WTC11 (cell line): ENCODE measurements at regions not wholly inside any gene's neighbourhood (a gene's known extent, or its start where the extent isn't known, plus 50 kb on each side); places are given as distances from the start of the nearest gene placed in this dataset.

Experiments used
- ATAC-seq: fragments of 200-7000 bp; cut with Tn5 transposase; 2 replicates; pipeline ENCODE4 v1.10.0; 2021; ENCODE audit warnings: mild to moderate bottlenecking, moderate library complexity
- CTCF ChIA-PET: fragments of 300-600 bp; sonication (Branson Sonifier 250); formaldehyde crosslinking; loops from one replicate; lab custom pipeline; 2021; ENCODE audit warnings: antibody characterized with exemption; lab: Charles Lee
- POLR2A ChIA-PET: fragments of 350-600 bp; sonication (Branson Sonifier 250); formaldehyde crosslinking; loops from one replicate; lab custom pipeline; 2021; ENCODE audit warnings: antibody characterized with exemption; lab: Charles Lee
- DNase-seq: peaks from one replicate; pipeline ENCODE4 v3.0.0; 2021; ENCODE audit warnings: low spot score
- H3K27ac Mint-ChIP-seq: 2 replicates; pipeline ENCODE4 v1.8.0; 2021; ENCODE audit warnings: mixed read lengths
- H3K27me3 Mint-ChIP-seq: 2 replicates; pipeline ENCODE4 v1.8.0; 2021; ENCODE audit warnings: low read depth, mild to moderate bottlenecking, moderate library complexity, mixed read lengths
- H3K36me3 Mint-ChIP-seq: 2 replicates; pipeline ENCODE4 v1.8.0; 2021; ENCODE audit warnings: mixed read lengths
- H3K4me1 Mint-ChIP-seq: 2 replicates; pipeline ENCODE4 v1.8.0; 2022; ENCODE audit warnings: mixed read lengths
- H3K4me3 Mint-ChIP-seq: 2 replicates; pipeline ENCODE4 v1.8.0; 2021; ENCODE audit warnings: mild to moderate bottlenecking, moderate library complexity, mixed read lengths
- H3K9me3 Mint-ChIP-seq: 2 replicates; pipeline ENCODE4 v1.8.0; 2021; ENCODE audit warnings: mixed read lengths
- ARID4B ChIP-seq: sonication (generic); formaldehyde crosslinking; IDR thresholded peaks from 2 replicates; pipeline ENCODE4 v1.8.0; 2023; ENCODE audit warnings: missing genetic modification reagents, mild to moderate bottlenecking, borderline replicate concordance
- ATF2 ChIP-seq: sonication (generic); formaldehyde crosslinking; IDR thresholded peaks from 2 replicates; pipeline ENCODE4 v1.8.1; 2022; ENCODE audit warnings: low read depth, missing genetic modification reagents, borderline replicate concordance
- CBFB ChIP-seq: sonication (generic); formaldehyde crosslinking; IDR thresholded peaks from 2 replicates; pipeline ENCODE4 v1.8.1; 2022; ENCODE audit warnings: mild to moderate bottlenecking, low read depth, missing genetic modification reagents
- ELF4 ChIP-seq: sonication (generic); formaldehyde crosslinking; IDR thresholded peaks from 2 replicates; pipeline ENCODE4 v1.8.1; 2022; ENCODE audit warnings: low read depth, mild to moderate bottlenecking, moderate library complexity, missing genetic modification reagents
- FOXK1 ChIP-seq: sonication (generic); formaldehyde crosslinking; IDR thresholded peaks from 2 replicates; pipeline ENCODE4 v1.8.0; 2022; ENCODE audit warnings: mild to moderate bottlenecking, moderate library complexity, missing genetic modification reagents
- HMGXB4 ChIP-seq: sonication (generic); formaldehyde crosslinking; IDR thresholded peaks from 2 replicates; pipeline ENCODE4 v1.8.1; 2023; ENCODE audit warnings: mild to moderate bottlenecking, moderate library complexity, missing genetic modification reagents
- KAT7 ChIP-seq: sonication (generic); formaldehyde crosslinking; IDR thresholded peaks from 2 replicates; pipeline ENCODE4 v1.8.1; 2023; ENCODE audit warnings: missing genetic modification reagents, mild to moderate bottlenecking, borderline replicate concordance
- NFATC4 ChIP-seq: fragments of 250-450 bp; sonication (Bioruptor Pico); IDR thresholded peaks from 2 replicates; pipeline ENCODE4 v1.9.0; 2021; ENCODE audit warnings: mild to moderate bottlenecking
- OVOL2 ChIP-seq: fragments of 250-450 bp; sonication (Bioruptor Pico); IDR thresholded peaks from 2 replicates; pipeline ENCODE4 v1.9.0; 2021; ENCODE audit warnings: mild to moderate bottlenecking, borderline replicate concordance
- SMAD3 ChIP-seq: sonication (generic); formaldehyde crosslinking; IDR thresholded peaks from 2 replicates; pipeline ENCODE4 v1.8.0; 2022; ENCODE audit warnings: missing genetic modification reagents, mild to moderate bottlenecking, borderline replicate concordance
- TP53 ChIP-seq: sonication (generic); formaldehyde crosslinking; IDR thresholded peaks from 2 replicates; pipeline ENCODE4 v1.8.1; 2023; ENCODE audit warnings: mild to moderate bottlenecking, missing genetic modification reagents
- ZNF317 ChIP-seq: sonication (generic); formaldehyde crosslinking; IDR thresholded peaks from 2 replicates; pipeline ENCODE4 v1.8.1; 2023; ENCODE audit warnings: low read depth, mild to moderate bottlenecking, moderate library complexity, missing genetic modification reagents, borderline replicate concordance
- TF ChIP-seq, protein P1 (sequence below): sonication (generic); formaldehyde crosslinking; IDR thresholded peaks from 2 replicates; pipeline ENCODE4 v1.8.1; 2022; ENCODE audit warnings: low read depth, mild to moderate bottlenecking, moderate library complexity, missing genetic modification reagents, borderline replicate concordance
- TF ChIP-seq, protein P2 (sequence below): sonication (generic); formaldehyde crosslinking; IDR thresholded peaks from 2 replicates; pipeline ENCODE4 v1.8.1; 2022; ENCODE audit warnings: missing genetic modification reagents, borderline replicate concordance
- TF ChIP-seq, protein P3 (sequence below): sonication (generic); formaldehyde crosslinking; IDR thresholded peaks from 2 replicates; pipeline ENCODE4 v1.8.1; 2023; ENCODE audit warnings: mild to moderate bottlenecking, missing genetic modification reagents
- TF ChIP-seq, protein P4 (sequence below): sonication (generic); formaldehyde crosslinking; IDR thresholded peaks from 2 replicates; pipeline ENCODE4 v1.8.0; 2022; ENCODE audit warnings: mild to moderate bottlenecking, missing genetic modification reagents

DNA sequence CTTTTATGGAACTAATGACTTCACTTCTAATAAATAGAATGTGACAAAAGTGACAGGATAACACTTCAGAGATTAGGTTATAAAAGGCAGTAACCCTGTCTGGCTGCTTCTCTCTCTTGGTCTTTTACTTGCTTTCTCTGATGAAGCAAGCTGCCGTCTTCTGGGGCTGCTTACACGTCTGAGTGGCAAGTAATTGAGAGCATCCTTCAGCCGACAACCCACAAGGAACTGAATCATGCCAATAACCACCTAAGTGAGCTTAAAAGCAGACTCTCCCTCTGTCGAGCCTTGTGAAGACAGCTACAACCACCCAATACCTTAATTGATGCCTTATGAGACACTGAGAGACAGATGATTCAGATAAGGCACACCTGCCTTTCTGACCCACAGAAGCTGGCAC is 1091.2 kb downstream of the SLITRK1 start:
- Mint-ChIP-seq H3K4me3 (no peak overlapping the region), H3K27ac (no peak overlapping the region), H3K36me3 (no peaks in the 10 kb centered on the region), H3K4me1 (peaks cover 3% of the 10 kb centered on the region)
- POLR2A ChIA-PET: no interaction called here
- TF ChIP-seq SMAD3 (CRISPR knock-in tag): no peak
- no peak for TF ChIP-seq TP53 (CRISPR knock-in tag)
- TF ChIP-seq NFATC4 (CRISPR knock-in tag): no peak
- TF ChIP-seq, protein P1, sequence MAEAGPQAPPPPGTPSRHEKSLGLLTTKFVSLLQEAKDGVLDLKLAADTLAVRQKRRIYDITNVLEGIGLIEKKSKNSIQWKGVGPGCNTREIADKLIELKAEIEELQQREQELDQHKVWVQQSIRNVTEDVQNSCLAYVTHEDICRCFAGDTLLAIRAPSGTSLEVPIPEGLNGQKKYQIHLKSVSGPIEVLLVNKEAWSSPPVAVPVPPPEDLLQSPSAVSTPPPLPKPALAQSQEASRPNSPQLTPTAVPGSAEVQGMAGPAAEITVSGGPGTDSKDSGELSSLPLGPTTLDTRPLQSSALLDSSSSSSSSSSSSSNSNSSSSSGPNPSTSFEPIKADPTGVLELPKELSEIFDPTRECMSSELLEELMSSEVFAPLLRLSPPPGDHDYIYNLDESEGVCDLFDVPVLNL (CRISPR knock-in tag): no peak
- TF ChIP-seq CBFB: no peak
- TF ChIP-seq ELF4 (CRISPR knock-in tag): no peak
- TF ChIP-seq, all 79 proteins: peak for 0
- peaks cover 5% of the 10 kb centered on the region; the same call in 1 of the 2 replicates for H3K9me3 Mint-ChIP-seq
- CTCF ChIA-PET: no interaction called here
- DNase-seq (no peak), ATAC-seq (no peak)
- H3K27me3 Mint-ChIP-seq: no peaks in the 10 kb centered on the region

- Mint-ChIP-seq H3K4me1 (no peaks in the 10 kb centered on the region), H3K9me3 (peaks cover 6% of the 10 kb centered on the region), H3K27me3 (no peaks in the 10 kb centered on the region), H3K4me3 (no peak overlapping the region), H3K36me3 (peaks cover 4% of the 10 kb centered on the region; the same call in 1 of the 2 replicates), H3K27ac (no peak overlapping the region)
- DNase-seq (no peak), ATAC-seq (no peak)
- ChIA-PET POLR2A (no interaction called here), CTCF (no interaction called here)
- TF ChIP-seq ATF2 (CRISPR knock-in tag) (no peak), HMGXB4 (CRISPR knock-in tag) (no peak), FOXK1 (CRISPR knock-in tag) (no peak)
These were observed 1109.5 kb downstream of the SLITRK1 start for GRCh38 chr13:82772816-82773215.

DNA sequence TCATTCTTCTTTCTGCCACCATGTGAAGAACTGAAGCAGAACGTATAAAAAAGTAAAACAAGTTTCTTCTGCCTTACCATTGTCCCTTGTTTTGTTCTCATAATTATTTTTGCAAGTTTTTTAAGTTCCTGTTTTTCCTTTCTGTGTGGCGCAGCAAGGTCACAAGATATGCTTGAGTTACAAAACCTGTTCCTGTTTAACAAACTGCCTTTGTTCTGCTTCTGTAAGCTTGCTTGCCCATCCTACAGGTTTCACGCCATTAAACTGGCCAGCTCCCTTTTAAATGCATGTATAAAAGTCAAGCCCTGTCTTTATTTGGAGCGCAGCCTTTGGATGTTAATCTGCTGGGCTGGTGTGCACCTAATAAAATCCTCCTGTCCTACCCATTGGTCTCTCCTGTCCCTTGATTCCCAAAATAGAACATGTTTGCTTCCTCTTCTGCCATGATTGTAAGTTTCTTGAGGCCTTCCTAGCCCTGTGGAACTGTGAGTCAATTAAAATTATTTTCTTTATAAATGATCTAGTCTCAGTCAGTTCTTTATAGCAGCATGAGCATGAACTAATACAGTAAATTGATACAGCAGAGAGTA is 1115.4 kb downstream of the SLITRK1 start:
- no peak for DNase-seq
- Mint-ChIP-seq H3K4me1 (no peaks in the 10 kb centered on the region), H3K27ac (no peak overlapping the region), H3K36me3 (peaks cover 22% of the 10 kb centered on the region), H3K9me3 (peaks cover 27% of the 10 kb centered on the region), H3K4me3 (no peak overlapping the region), H3K27me3 (peaks cover 3% of the 10 kb centered on the region; the same call in 1 of the 2 replicates)
- no peak for ATAC-seq
- ChIA-PET CTCF (no interaction called here), POLR2A (no interaction called here)
- TF ChIP-seq KAT7: no peak
- no peak for TF ChIP-seq OVOL2 (CRISPR knock-in tag)
- TF ChIP-seq ARID4B (CRISPR knock-in tag): no peak
- TF ChIP-seq SMAD3 (CRISPR knock-in tag): no peak
- TF ChIP-seq, protein P2, sequence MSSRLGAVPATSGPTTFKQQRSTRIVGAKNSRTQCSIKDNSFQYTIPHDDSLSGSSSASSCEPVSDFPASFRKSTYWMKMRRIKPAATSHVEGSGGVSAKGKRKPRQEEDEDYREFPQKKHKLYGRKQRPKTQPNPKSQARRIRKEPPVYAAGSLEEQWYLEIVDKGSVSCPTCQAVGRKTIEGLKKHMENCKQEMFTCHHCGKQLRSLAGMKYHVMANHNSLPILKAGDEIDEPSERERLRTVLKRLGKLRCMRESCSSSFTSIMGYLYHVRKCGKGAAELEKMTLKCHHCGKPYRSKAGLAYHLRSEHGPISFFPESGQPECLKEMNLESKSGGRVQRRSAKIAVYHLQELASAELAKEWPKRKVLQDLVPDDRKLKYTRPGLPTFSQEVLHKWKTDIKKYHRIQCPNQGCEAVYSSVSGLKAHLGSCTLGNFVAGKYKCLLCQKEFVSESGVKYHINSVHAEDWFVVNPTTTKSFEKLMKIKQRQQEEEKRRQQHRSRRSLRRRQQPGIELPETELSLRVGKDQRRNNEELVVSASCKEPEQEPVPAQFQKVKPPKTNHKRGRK (CRISPR knock-in tag): no peak
- TF ChIP-seq, protein P3, sequence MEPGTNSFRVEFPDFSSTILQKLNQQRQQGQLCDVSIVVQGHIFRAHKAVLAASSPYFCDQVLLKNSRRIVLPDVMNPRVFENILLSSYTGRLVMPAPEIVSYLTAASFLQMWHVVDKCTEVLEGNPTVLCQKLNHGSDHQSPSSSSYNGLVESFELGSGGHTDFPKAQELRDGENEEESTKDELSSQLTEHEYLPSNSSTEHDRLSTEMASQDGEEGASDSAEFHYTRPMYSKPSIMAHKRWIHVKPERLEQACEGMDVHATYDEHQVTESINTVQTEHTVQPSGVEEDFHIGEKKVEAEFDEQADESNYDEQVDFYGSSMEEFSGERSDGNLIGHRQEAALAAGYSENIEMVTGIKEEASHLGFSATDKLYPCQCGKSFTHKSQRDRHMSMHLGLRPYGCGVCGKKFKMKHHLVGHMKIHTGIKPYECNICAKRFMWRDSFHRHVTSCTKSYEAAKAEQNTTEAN: no peak
- TF ChIP-seq ZNF317 (CRISPR knock-in tag): no peak
- TF ChIP-seq, protein P4, sequence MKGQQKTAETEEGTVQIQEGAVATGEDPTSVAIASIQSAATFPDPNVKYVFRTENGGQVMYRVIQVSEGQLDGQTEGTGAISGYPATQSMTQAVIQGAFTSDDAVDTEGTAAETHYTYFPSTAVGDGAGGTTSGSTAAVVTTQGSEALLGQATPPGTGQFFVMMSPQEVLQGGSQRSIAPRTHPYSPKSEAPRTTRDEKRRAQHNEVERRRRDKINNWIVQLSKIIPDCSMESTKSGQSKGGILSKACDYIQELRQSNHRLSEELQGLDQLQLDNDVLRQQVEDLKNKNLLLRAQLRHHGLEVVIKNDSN: no peak
